ENCODE measurements at regions not wholly inside any gene's neighbourhood (a gene's known extent, or its start where the extent isn't known, plus 50 kb on each side); places are given as distances from the start of the nearest gene placed in this dataset.
"Not testable (repeated sequence)": the region's sequence is repeated elsewhere in the genome, so short reads cannot be mapped to it uniquely, and the experiment has no call there.

- no peak overlapping the region for H3K27ac ChIP-seq (ENCODE audit: low read depth in 1 of 2, low read length in 2 of 2)
- H3K4me1 ChIP-seq (ENCODE audit: control insufficient read depth in 4 of 4, insufficient read depth in 4 of 4, low read length in 3 of 4), result no peaks in the 10 kb centered on the region
- DNase-seq (ENCODE audit: low spot score), result no peak
- no peaks in the 10 kb centered on the region for H3K36me3 ChIP-seq (ENCODE audit: control insufficient read depth in 4 of 4, insufficient read depth in 3 of 4, low read depth in 1 of 4, low read length in 3 of 4)
- no peak overlapping the region for H3K9ac ChIP-seq (ENCODE audit: low read depth in 1 of 2, low read length in 2 of 2)
- no peak overlapping the region for H3K4me3 ChIP-seq (ENCODE audit: low read depth in 1 of 3, low read length in 3 of 3)
- 72% methylated on average over 2 of the region's 2 CpGs for WGBS
- peaks cover 0 to 4% (median 2%) of the 10 kb centered on the region in 4 donors for H3K27me3 ChIP-seq (ENCODE audit: control insufficient read depth in 4 of 4, insufficient read depth in 4 of 4, low read length in 3 of 4)
- peaks cover 0 to 4% (median 0%) of the 10 kb centered on the region in 4 donors for H3K9me3 ChIP-seq (ENCODE audit: control insufficient read depth in 4 of 4, low read length in 3 of 4)
- no peak for TF ChIP-seq FOXA2 (IDR thresholded peaks at IDR 0.05)
- no peak for TF ChIP-seq RXRA (IDR thresholded peaks at IDR 0.05)
- TF ChIP-seq SP1 (IDR thresholded peaks at IDR 0.05), result no peak
- TF ChIP-seq, protein P1, sequence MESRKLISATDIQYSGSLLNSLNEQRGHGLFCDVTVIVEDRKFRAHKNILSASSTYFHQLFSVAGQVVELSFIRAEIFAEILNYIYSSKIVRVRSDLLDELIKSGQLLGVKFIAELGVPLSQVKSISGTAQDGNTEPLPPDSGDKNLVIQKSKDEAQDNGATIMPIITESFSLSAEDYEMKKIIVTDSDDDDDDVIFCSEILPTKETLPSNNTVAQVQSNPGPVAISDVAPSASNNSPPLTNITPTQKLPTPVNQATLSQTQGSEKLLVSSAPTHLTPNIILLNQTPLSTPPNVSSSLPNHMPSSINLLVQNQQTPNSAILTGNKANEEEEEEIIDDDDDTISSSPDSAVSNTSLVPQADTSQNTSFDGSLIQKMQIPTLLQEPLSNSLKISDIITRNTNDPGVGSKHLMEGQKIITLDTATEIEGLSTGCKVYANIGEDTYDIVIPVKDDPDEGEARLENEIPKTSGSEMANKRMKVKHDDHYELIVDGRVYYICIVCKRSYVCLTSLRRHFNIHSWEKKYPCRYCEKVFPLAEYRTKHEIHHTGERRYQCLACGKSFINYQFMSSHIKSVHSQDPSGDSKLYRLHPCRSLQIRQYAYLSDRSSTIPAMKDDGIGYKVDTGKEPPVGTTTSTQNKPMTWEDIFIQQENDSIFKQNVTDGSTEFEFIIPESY (IDR thresholded peaks at IDR 0.05), result no peak
- TF ChIP-seq GABPA (IDR thresholded peaks at IDR 0.05 in 1 of 2, conservative IDR thresholded peaks at IDR 0.05 in 1 of 2), result no peak
- TF ChIP-seq, protein P2, sequence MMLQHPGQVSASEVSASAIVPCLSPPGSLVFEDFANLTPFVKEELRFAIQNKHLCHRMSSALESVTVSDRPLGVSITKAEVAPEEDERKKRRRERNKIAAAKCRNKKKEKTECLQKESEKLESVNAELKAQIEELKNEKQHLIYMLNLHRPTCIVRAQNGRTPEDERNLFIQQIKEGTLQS (IDR thresholded peaks at IDR 0.05), result no peak
- TF ChIP-seq RAD21 (IDR thresholded peaks at IDR 0.05), result no peak
- no peak for TF ChIP-seq YY1 (IDR thresholded peaks at IDR 0.05)
- TF ChIP-seq HNF4G (IDR thresholded peaks at IDR 0.05), result no peak
- no peak for TF ChIP-seq MAX (IDR thresholded peaks at IDR 0.05)
- no peak for TF ChIP-seq NR2F2 (IDR thresholded peaks at IDR 0.05)
- no peak for TF ChIP-seq REST (IDR thresholded peaks at IDR 0.05)
These were observed 111.3 kb upstream of the GOLGA6L6 start for GRCh38 chr15:20652914-20653313.

GRCh38 chr15:20648402-20648975, 106.9 kb upstream of the GOLGA6L6 start:
- not testable (repeated sequence) for H3K9me3 ChIP-seq (ENCODE audit: control insufficient read depth in 4 of 4, low read length in 3 of 4); H3K4me3 ChIP-seq (ENCODE audit: low read depth in 1 of 3, low read length in 3 of 3); H3K27me3 ChIP-seq (ENCODE audit: control insufficient read depth in 4 of 4, insufficient read depth in 4 of 4, low read length in 3 of 4); H3K9ac ChIP-seq (ENCODE audit: low read depth in 1 of 2, low read length in 2 of 2); DNase-seq (ENCODE audit: low spot score); H3K4me1 ChIP-seq (ENCODE audit: control insufficient read depth in 4 of 4, insufficient read depth in 4 of 4, low read length in 3 of 4); H3K27ac ChIP-seq (ENCODE audit: low read depth in 1 of 2, low read length in 2 of 2); H3K36me3 ChIP-seq (ENCODE audit: control insufficient read depth in 4 of 4, insufficient read depth in 3 of 4, low read depth in 1 of 4, low read length in 3 of 4)
- WGBS, result 75% methylated on average over 6 of the region's 6 CpGs
